ENCODE measurements at regions not wholly inside any gene's neighbourhood (a gene's known extent, or its start where the extent isn't known, plus 50 kb on each side); places are given as distances from the start of the nearest gene placed in this dataset.

DNA sequence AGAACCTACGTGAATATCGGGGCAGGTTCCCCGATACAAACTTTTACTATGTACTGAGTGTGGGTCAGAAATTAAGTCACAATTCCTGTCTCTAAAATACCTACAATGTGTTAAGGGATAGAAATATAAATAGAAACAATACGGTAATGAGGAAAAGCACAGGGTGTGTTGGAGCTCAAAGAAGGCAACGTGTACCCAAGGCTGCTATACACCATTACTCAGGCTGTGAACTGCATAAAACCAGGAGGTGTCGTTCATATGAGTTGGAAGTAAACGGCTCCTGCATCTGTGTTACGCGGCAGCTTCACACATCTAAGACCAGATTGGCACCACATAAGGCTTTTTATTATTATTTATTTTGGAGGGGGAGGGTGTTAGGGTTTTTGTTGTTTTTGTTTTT is 50.1 kb upstream of the TRPM3 start:
- Mint-ChIP-seq H3K9me3 (peaks cover 2% of the 10 kb centered on the region), H3K4me1 (no peaks in the 10 kb centered on the region), H3K4me3 (no peak overlapping the region), H3K27me3 (no peaks in the 10 kb centered on the region), H3K36me3 (no peaks in the 10 kb centered on the region), H3K27ac (no peak overlapping the region)
- ATAC-seq (ENCODE audit: low read depth) (no peak), DNase-seq (ENCODE audit: low spot score in 2 of 2) (no peak)

Measured in memory B cell (primary cell).